ENCODE measurements at regions not wholly inside any gene's neighbourhood (a gene's known extent, or its start where the extent isn't known, plus 50 kb on each side); places are given as distances from the start of the nearest gene placed in this dataset.
"Not testable (repeated sequence)": the region's sequence is repeated elsewhere in the genome, so short reads cannot be mapped to it uniquely, and the experiment has no call there.

DNA sequence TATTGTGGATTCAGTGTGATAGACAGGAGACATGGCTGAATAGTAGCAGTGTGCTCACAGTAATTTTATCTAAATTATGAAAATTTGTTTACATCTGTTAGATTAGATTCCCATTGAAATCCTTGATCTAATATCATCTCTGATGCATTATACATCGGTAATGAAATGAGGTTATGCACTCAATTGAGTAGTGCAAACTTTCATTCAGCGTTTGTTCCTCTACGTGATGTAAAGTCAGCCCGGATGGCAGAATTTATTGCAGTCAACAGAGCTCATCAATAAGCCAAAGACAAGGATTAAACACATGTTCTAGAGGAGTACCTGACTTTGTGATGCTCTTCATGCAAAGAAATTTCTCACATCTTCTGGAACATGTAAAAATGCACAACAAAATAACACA, 549.2 kb downstream of the GOLGA6L6 start:
- DNase-seq = no peak

DNA sequence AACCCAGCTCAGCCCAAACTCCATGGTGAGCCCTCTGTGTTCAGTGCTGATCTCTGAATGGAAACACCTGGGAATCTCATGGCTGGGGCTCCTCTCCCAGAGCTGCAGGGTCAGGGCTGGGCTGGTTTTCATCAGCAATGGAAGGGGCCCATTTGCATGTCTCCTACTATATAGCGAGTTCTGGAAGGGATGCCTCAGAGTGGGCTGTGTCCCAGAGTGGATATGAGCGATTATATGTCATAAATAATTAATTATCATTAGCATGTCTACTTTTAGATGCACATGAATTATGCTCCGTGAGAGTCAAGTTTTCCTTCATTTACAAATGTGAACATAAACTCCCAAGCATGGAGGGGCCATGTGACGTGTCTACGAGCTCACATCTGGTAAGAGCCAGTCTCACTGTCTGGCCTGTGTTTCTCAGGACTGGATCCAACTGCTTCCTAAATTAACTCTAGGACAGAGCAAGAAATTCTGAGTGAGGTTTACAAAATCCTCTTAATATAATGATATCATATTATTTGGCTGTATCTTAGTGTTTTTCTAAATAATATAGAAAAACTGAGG, 553.4 kb downstream of the GOLGA6L6 start:
- no peak for DNase-seq

DNA sequence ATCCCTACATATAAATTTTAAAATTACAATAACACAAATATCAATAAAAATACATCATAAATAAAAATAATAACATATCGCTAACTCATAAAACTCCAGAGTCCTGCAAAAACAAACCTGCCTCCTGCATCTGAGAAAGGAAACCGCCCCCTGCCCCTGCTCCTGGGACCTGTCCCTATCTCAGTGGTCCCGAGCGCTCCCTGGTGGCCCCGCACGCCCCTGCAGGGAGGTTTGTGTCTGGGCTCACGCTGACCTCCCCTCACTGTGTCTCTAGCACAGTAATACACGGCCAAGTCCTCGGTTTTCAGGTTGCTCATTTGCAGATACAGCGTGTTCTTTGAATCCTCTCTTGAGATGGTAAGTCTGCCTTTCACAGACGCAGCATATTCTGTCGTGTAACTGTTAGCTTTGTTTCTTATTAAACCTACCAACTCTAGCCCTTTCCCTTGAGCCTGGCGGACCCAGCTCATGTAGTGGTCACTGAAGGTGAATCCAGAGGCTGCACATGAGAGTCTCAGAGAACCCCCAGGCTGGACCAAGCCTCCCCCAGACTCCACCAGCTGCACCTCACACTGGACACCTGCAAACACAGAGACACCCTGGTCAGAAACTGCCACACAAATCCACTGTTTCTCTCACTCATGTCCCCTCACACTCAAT, 554.1 kb downstream of the GOLGA6L6 start:
- no peak for DNase-seq

DNA sequence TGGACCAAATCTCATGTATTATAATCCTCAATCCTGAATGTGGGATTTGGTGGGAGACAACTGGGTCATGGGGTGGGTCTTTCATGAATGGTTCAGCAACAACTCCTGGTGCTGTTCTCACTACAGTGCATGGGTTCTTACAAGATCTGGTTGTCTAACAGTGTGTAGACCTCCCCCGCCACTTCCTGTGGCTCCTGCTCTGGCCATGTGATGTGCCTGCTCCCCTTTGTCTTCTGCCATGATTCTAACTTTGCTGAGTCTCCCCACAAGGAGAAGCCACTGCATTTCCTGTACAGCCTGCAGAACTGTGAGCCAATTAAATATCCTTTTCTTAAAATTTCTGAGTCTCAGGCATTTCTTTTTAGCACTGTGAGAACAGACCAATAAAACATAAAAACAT, 557.5 kb downstream of the GOLGA6L6 start:
- no peak for DNase-seq

DNA sequence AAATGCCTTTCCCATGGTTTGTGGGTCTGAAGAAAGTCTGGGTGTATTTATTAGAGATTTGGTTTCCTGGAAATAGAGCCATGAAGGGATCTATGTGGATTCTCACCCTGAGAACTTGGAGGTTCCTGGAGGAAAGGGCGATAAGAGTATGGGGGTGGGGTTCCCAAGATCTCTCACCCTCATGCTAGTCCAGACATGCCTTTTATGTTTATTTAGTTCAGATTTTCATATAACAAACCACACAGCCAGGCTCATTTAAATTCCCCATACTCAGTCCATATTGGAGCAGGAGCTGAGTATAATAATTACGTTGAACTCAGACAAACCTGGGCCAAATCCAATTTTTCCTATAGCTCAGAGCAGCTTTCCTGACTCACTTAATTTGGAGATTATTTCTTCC, 566.6 kb downstream of the GOLGA6L6 start:
- DNase-seq = no peak

DNA sequence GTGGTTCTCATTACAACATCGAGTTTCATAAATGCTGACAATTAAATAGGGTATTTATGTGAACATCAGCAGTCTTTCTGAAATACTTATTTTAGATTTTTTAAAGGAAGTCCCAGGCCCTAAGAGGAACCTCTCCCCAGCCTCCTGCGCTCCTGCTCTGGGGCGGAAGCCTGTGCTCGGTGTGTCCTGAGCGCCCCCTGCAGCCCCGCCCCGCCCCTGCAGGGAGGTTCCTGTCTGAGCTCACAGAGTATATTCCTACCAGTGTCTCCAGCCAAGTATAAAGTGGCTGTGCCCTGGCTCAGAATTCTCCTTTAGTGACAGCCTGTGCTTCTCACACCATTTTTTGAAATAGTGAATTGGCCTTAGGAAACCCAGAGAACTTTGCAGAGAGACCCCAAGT, 567.9 kb downstream of the GOLGA6L6 start:
- no peak for DNase-seq

DNA sequence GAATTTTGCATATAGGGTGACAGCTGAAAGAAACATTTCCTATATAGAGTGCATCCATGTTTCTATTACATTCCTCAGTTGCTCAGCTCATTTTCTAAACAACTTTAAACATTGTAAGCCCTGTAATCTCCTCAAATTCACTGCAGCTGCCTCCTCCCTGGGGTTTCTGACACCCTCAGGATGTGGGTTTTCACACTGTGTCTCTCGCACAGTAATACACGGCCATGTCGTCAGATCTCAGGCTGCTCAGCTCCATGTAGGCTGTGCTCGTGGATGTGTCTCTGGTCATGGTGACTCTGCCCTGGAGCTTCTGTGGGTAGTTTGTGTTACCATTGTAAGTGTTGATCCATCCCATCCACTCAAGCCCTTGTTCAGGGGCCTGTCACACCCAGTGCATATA, 569.0 kb downstream of the GOLGA6L6 start:
- DNase-seq = not testable (repeated sequence)

DNA sequence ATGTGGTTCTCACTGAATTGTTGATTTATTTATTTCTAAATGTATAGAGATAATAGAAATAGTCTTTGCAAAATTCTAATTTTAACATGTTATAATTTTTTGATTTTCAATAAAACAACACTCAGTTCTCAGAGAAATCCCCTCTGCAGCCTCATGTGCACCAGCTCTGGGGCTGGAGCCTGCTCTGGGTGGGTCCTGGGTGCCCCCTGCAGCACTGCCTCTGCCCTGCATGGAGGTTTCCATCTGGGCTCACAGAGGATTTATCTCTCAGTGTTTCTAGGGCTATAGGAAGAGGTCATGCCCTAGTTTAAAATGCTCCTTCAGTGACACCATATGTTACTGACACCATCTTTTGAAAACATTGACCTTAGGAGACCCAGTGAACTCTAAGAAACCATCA, 576.0 kb downstream of the GOLGA6L6 start:
- DNase-seq = not testable (repeated sequence)

DNA sequence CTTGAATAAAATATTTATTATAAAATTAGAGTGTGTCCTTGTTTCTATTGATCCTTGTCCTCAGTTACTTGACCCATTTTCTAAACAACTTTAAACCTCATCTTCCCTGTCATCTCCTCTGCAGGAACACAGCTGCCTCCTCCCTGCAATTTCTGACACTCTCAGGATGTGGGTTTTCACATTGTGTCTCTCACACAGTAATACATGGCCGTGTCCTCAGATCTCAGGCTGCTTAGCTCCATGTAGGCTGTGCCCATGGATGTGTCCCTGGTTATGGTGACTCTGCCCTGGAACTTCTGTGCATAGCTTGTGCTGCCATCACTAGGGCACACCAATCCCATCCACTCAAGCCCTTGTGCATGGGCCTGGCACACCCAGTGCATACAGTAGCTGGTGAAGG, 577.1 kb downstream of the GOLGA6L6 start:
- not testable (repeated sequence) for DNase-seq

DNA sequence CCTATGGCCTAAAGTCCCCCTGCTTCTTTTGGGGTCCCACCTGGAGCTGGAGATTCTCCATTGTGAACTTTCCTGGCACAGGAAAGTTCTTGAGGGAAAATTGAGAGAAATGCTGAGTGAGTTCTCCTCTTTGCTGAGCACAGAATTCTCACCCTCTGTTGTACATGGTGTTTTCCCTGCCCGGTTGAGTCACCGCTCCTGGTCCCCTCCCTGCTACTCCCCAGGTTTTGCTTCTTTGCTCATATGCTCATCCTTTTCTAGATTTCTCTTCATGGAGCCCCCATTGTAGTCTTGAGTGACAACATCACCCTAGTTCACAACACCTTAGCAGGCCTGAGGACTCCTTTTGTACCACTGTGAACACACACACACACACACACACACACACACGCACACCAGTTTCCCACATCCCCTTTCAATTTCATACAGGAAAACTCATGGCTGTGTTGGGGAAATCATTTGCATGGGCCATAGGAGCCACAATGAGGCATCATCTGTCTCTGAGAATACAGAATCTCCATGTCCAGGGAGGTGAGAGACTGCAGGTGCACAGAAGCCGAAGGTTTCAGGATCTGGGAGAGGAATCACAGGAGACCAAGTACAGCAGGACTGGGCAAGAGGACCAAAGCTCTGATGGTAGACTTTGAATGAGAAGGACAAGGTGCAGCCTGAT, 585.3 kb downstream of the GOLGA6L6 start:
- DNase-seq = no peak

DNA sequence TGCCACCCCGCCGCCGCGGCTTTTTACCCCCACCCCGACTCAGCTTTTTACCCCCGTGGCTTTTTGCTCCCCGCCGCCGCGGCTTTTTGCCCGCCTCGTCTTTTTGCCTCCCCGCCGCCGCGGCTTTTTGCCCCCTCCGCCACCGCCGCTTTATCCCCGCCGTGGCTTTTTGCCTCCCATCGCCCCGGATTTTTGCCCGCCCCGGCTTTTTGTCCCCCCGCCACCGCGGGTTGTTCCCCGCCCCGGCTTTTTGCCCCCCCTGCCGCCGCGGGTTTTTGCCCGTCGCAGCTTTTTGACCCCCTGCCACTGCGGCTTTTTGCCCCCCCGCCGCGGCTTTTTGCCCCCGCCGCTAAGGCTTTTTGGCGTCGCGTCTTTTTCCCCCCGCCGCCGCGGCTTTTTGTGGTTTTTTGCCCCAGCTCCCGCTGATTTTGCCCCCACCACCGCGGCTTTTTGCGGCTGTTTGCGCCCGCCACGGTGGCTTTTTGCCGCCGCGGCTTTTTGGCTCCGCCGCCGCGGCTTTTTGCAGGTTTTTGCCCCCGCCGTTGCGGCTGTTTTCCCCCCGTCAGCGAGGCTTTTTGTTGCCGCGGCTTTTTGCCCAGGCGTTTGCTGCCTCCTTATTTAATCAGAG, 597.2 kb downstream of the GOLGA6L6 start:
- DNase-seq = no peak

DNA sequence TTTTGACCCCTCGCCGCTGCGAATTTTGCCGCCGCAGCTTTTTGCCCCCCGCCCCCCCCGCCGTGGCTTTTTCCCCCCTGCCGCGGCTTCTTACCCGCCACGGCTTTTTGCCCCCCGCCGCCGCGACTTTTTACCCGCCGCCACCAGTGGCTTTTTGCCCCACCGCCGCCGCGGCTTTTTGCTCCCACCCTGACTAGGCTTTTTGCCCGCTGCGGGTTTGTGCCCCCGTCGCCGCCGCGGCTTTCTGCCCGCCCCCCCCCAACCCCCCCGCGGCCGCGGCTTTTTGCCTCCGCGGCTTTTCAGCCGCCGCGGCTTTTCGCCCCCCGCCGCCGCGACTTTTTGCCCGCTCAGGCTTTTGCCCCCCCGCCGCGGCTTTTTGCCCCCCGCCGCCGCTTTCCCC, 598.1 kb downstream of the GOLGA6L6 start:
- DNase-seq = no peak

DNA sequence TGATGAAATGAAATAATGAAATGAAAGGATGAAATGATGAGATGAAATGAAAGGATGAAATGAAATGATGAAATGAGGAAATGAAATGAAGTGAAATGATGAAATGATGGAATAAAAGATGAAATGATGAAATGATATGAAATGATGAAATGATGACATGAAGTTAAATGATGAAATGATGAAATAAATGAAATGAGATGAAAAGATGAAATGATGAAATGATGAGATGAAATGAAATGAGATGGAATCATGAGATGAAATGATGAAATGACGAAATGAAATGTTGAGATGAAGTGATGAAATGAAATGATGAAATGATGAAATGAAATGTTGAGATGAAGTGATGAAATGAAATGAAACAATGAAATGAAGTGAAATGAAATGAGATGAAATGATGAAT, 638.3 kb downstream of the GOLGA6L6 start:
- DNase-seq = not testable (repeated sequence)

DNA sequence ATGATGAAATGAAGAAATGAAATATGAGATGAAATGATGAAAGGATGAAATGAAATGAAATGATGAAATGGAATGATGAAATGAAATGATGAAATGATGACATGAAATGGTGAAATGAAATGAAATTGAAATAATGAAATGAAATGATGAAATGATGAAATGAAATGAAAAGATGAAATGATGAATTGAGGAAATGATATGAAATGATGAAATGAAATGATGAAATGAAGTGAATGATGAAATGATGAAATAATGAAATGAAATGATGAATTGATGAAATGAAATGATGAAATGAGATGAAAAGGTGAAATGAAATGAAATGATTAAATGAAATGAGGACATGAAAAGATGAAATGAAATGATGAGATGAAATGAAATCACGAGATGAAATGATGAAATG, 639.2 kb downstream of the GOLGA6L6 start:
- not testable (repeated sequence) for DNase-seq

DNA sequence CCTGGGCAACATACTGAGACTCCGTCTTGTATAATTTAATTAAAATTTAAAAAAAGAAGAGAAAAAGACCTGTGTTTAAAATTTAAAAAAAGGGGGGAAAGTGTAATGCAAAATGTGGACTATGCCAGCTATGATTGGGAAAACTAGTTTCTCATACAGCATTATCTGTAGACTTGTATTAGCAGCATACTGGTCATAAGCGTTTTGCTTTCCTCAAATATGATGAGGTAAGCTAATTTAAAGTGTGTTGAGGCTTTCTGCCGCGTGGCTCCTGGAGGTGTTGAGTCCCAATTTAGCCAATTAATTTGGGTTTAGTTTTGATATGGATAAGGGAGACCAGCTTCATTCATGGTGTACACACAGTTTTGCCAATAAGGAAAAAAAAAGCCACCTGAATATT, 640.2 kb downstream of the GOLGA6L6 start:
- not testable (repeated sequence) for DNase-seq

DNA sequence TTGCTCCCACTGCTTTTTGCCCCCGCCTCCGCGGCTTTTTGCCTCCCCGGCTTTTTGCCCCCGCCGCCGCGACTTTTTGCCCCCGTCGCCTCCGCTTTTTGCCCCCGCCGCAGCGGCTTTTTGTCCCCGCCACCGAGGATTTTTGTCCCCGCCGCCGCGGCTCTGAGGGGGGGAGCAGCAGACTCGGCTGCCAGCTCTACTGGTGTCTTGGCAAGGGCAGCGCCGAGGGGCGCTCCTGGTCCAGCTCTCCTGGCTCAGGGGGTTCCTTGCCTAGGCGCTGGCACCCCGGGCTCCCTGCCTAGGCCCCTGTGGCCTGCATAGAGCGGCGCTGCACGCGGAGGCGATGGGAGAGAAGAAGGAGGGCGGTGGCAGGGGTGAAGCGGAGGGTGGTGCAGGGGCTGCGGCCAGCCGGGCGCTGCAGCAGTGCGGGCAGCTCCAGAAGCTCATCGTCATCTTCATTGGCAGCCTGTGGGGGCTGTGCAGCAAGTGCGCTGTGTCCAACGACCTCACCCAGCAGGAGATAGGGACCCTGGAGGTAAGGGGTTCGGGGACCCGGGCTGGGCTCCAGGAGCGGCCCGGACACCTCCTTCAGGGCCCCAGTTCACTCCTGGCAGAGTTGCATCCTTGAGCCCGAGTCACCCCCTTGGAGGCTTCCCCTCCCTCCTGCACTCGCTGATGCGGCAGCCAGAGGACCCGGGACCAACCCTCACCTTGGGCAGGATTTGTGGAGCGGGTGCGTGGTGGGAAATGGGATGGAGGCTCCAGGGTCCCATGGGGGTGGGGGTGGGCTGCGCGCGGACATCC, 642.4 kb downstream of the GOLGA6L6 start:
- DNase-seq = peak in 1 of 5 donors; percentile 4

DNA sequence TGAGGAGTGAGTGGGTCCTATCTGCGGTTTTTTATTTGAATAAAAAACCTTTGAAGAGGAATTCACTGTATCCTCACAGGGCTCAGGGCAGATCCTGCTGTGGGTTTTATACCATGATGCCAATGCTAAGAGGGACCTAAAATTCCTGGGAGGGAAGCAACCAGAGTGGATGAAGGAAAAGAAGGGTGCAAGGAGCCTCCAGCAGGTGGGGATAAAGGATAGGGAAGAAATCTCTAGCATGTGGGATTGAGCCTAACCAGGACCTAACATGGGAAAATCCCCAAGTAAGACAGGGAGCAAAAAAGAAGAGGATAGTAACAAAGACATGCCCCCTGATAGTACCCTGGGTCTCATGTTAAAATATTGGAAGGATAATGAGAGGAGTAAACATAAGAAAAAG, 652.8 kb downstream of the GOLGA6L6 start:
- not testable (repeated sequence) for DNase-seq

DNA sequence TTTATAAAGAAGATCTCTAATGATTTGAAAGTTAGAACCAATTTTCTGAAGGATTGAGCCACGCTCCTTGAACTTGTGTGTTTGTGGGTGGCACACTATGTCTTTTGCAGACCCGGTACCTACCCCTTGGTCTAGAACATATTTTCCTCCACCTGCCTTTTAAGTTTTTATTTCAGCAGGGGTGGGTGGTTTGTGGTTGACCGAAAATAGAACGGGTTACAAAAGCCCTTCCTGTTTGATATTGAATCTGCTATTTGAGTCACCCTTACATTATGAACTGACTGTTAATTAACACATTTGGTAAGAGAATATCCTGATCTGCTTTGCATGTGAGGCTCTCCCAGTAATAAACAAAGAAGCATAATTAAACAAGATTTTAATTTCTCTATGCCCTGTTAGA, 697.5 kb downstream of the GOLGA6L6 start:
- not testable (repeated sequence) for DNase-seq

Data from T-helper 1 cell (primary cell).